GM18868 (cell line): ENCODE measurements at regions not wholly inside any gene's neighbourhood (a gene's known extent, or its start where the extent isn't known, plus 50 kb on each side); places are given as distances from the start of the nearest gene placed in this dataset.
"Not testable (repeated sequence)": the region's sequence is repeated elsewhere in the genome, so short reads cannot be mapped to it uniquely, and the experiment has no call there.

Source experiments
- ATAC-seq: cut with Tn5 transposase; IDR thresholded peaks from one replicate; pipeline ENCODE4 v1.9.1; 2021; ENCODE audit warnings: mild to moderate bottlenecking, moderate library complexity; ENCODE audit not compliant: unreplicated experiment

DNA sequence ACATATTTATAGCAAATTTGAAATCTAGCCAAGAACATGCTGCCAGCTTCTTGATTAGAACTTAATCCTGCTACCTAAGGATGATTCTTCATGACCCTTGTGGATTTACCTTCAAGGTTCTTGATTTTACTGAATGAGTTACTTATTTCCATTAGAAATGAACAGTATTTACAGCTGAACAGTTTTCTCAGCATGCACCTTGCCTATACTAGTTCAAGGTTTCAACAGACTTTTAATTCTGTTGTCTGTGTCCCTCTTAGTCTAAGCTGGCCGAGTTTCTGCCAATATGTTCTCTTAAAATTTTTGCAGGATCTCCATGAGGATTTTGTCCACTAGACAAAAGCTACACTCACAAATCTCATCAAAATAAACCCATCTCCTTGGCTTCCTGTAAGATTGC lies 188.8 kb upstream of the ST8SIA4 start:
- no peak for ATAC-seq

- no peak for ATAC-seq
Observed at GRCh38 chr5:101084353-101084752, 181.3 kb upstream of the ST8SIA4 start.

- ATAC-seq: no peak
Observed at GRCh38 chr5:101080462-101081240, 177.6 kb upstream of the ST8SIA4 start.

DNA sequence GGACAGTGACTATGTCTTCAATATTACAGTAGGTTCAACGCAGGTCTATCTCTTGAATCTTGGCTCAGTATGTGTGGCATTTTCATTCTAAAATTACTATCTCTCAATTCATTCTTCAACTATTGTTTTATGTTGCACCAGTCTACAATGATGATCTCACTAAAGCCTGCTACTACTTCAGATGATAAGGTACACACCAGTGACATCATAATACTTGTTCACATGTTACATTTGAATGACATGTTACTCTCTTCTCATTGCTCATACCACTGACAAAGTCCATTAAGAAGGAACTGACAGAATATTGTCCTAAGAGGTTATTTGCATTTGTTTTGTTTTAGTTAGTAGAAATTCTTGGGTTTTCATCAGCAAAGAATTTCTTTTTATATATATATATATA lies 165.2 kb upstream of the ST8SIA4 start:
- ATAC-seq: no peak

DNA sequence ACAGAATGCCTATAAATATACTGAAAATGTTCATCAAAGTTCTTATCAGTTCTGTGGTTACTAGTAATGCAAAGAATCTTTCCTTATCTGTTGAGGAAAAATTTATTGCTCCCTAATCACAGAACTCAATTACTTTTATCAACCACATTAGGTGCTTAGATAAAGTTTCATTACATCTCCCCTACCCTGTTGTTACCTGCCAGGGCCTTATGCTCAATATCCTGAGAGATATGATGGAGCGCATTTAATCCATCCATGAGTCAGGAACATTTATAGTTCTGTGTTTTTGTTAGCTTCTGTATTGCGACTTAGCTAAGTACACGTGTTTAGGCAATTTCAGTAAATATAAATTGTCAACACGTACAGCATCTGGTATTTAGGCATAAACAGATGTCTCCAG lies 164.3 kb upstream of the ST8SIA4 start:
- no peak for ATAC-seq

DNA sequence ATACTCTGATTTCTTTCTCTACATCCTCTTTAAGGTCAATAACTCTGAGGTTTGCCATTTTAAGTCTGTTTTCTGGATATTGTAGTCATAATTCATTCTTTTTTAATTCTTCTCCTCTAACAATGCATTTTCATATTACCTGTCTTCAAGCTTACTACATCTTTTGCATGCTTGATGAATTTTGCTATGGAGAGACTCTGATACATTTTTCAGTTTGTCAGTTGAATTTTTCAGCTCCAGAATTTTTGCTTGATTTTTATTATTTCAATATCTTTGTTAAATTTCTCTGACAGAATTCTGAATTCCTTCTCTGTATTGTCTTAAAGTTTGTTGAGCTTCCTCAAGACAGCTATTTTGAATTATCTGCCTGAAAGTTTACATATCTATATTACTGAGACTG lies 159.8 kb upstream of the ST8SIA4 start:
- ATAC-seq: no peak

DNA sequence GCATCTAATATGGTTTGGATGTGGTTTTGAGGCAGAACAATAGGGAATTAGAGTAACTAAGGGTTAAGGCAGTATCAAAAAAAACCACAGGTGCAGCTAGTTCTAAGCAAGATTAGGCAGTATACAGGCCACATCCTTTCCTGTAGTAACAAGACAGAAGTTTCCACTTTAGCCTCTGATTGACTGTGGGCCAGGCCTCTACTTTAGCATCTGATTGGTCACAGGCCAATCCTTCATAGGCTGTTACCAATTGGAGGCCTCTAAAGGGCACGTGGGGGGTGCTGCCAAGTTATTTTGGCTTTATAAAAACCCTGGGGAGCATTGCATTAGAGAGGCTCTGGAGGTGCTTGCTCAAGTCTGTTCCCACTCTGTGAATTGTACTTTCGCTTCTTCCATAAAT lies 144.1 kb upstream of the ST8SIA4 start:
- no peak for ATAC-seq

- no peak for ATAC-seq
Observed at GRCh38 chr5:101045689-101046088, 142.6 kb upstream of the ST8SIA4 start.

DNA sequence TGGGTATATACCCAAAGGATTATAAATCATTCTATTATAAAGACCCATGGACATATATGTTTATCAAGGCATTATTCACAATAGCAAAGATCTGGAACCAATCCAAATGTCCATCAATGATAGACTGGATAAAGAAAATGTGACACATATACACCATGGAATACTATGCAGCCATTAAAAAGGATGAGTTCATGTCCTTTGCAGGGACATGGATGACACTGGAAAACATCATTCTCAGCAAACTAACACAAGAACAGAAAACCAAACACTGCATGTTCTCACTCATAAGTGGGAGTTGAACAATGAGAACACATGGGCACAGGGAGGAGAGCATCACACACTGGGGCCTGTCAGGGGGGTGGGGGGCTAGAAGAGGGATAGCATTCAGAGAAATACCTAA lies 136.9 kb upstream of the ST8SIA4 start:
- ATAC-seq: not testable (repeated sequence)

- ATAC-seq: no peak
Observed at GRCh38 chr5:101036778-101037177, 133.7 kb upstream of the ST8SIA4 start.

DNA sequence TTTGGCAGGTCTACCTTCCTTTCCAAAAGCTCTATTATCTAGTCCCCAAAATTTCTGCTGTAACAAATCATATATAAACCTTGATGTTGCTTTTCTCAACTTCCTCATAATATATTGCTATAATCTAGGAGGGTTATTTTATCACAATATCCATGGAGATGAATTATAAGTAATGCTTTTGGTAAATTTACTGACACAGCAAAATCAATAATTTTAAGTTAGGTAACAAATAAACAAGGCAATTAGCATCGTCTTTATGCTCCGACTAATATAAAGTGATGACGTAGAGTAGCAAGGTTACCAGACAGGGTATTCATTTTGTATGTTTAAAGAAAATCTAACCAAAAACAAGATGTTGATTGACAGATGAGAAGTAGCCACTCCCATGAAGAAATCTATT lies 132.3 kb upstream of the ST8SIA4 start:
- no peak for ATAC-seq

GRCh38 chr5:101024299-101024698 lies 121.2 kb upstream of the ST8SIA4 start:
- ATAC-seq: peak; percentile 78

- no peak for ATAC-seq
Observed at GRCh38 chr5:101018299-101018698, 115.2 kb upstream of the ST8SIA4 start.

- no peak for ATAC-seq
Observed at GRCh38 chr5:101012880-101013279, 109.8 kb upstream of the ST8SIA4 start.

- peak; percentile 98 for ATAC-seq
Observed at GRCh38 chr5:101009758-101010519, 106.9 kb upstream of the ST8SIA4 start.

- no peak for ATAC-seq
Observed at GRCh38 chr5:100992354-100992753, 89.3 kb upstream of the ST8SIA4 start.

DNA sequence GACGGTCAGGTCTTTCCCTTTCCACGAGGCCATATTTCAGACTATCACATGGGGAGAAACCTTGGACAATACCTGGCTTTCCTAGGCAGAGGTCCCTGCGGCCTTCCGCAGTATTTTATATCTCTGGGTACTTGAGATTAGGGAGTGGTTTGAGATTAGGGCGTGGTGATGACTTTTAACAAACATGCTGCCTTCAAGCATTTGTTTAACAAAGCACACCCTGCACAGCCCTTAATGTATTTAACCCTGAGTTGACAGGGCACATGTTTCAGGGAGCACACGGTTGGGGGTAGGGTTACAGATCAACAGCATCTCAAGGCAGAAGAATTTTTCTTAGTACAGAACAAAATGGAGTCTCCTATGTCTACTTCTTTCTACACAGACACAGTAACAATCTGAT lies 80.5 kb upstream of the ST8SIA4 start:
- ATAC-seq: not testable (repeated sequence)

DNA sequence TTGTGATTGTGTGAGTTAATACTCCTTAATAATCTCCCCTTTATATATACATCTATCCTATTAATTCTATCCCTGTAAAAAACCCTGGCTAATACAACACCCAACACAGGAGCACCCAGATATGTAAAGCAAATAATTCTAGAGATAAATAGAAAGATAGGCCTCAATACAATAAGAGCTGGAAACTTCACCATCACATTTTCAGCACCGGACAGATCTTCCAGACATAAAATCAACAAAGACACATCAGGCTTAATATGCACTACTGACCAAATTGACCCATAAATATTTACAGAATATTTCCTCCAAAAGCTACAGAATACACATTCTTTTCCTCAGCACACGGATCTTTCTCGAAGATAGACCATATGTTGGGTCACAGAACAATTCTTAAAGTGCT lies 71.0 kb upstream of the ST8SIA4 start:
- ATAC-seq: no peak

DNA sequence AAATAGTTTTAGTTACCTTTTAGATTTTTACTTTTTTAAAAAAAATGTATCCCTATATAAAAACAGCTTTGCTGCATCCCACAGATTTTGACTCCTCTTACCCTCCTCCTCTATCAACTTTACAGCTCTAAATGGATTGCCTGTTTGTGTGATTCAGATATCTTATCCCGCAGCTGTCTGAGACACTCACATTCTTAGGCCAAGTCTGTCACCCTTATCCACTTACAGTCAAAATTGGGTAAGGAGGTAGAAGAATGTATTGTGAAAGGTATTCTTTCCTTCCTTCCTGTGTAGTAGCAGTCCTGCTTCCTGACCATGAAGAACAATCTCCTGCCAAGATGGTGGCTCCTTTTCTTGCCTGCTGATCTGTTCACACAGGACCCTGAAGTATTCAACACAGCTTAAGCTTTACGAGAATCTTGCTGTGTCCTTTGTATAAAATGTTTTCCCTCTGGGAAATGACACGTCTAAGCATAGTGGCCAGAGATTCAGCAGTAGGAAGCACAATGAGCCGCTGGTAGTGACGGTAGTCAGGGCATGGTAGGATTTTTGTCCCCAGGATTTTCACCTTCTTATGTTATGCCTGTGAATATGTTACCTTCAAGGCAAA lies 67.7 kb upstream of the ST8SIA4 start:
- no peak for ATAC-seq

DNA sequence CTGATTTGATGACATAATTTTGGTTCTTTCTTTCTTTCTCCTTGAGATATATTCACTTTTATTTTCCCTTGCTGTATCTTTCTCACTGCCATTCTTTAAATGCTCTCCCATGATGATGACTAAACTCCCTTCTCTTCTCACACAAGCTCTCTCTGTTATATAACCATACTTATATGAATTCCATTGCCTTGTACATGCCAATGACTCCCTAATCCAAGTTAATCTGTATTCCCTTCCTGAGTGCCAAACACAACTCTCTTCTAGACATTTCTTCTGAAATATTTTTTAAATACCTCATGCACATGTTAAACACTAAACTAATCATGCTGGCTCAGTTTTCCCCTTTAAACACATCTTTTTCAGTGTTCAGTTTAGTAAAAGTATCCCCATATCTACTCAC lies 62.2 kb upstream of the ST8SIA4 start:
- no peak for ATAC-seq
